Caco-2 (cell line): ENCODE measurements at regions not wholly inside any gene's neighbourhood (a gene's known extent, or its start where the extent isn't known, plus 50 kb on each side); places are given as distances from the start of the nearest gene placed in this dataset.

Experiments used
- BruUV-seq: library from RNA; stranded (reverse); fragments of 400-500 nt; replicated peaks from 2 replicates; lab custom pipeline; 2021; lab: Mats Ljungman, UMichigan
- CTCF ChIA-PET: fragments of 300-600 bp; sonication (Branson Sonifier 250); formaldehyde crosslinking; loops from one replicate; lab custom pipeline; 2022; ENCODE audit warnings: antibody characterized with exemption; lab: Charles Lee
- POLR2A ChIA-PET: fragments of 300-600 bp; sonication (Branson Sonifier 250); formaldehyde crosslinking; loops from one replicate; lab custom pipeline; 2022; ENCODE audit warnings: antibody characterized with exemption; lab: Charles Lee
- DNase-seq, 2 experiments: peaks; one replicate each; pipeline versions ENCODE4 v3.0.0 to v3.0.0-alpha.2; 2020 to 2022
- H3K27me3 ChIP-seq: replicated peaks from 2 replicates; pipeline ENCODE4 v1.6.0; 2011; ENCODE audit warnings: low read length; ENCODE audit not compliant: control insufficient read depth, insufficient read depth
- H3K36me3 ChIP-seq: 2 replicates; pipeline ENCODE4 v1.5.1; 2011; ENCODE audit warnings: low read length; ENCODE audit not compliant: control insufficient read depth, insufficient read depth
- H3K4me1 ChIP-seq: fragments of 250-450 bp; sonication (Bioruptor Pico); 2 replicates; pipeline ENCODE4 v1.5.1; 2020; ENCODE audit warnings: mild to moderate bottlenecking
- H3K4me3 ChIP-seq: 2 replicates; pipeline ENCODE4 v1.5.1; 2011; ENCODE audit warnings: low read depth, mild to moderate bottlenecking, control low read depth, low read length
- H3K9me3 ChIP-seq: fragments of 250-450 bp; sonication (Bioruptor Pico); 2 replicates; pipeline ENCODE4 v1.5.1; 2020; ENCODE audit warnings: mild to moderate bottlenecking, moderate library complexity
- H3K27ac Mint-ChIP-seq: one replicate; pipeline ENCODE4 v1.8.0; 2022; ENCODE audit warnings: mixed read lengths; ENCODE audit not compliant: unreplicated experiment
- H3K27me3 Mint-ChIP-seq: one replicate; pipeline ENCODE4 v1.8.0; 2022; ENCODE audit warnings: mixed read lengths; ENCODE audit not compliant: insufficient read depth, unreplicated experiment
- H3K36me3 Mint-ChIP-seq: one replicate; pipeline ENCODE4 v1.8.0; 2022; ENCODE audit warnings: mild to moderate bottlenecking, mixed read lengths; ENCODE audit not compliant: insufficient read depth, unreplicated experiment
- H3K4me1 Mint-ChIP-seq: one replicate; pipeline ENCODE4 v1.8.0; 2022; ENCODE audit warnings: low read depth, mixed read lengths; ENCODE audit not compliant: unreplicated experiment
- H3K4me3 Mint-ChIP-seq: one replicate; pipeline ENCODE4 v1.8.0; 2022; ENCODE audit warnings: mild to moderate bottlenecking, moderate library complexity, mixed read lengths; ENCODE audit not compliant: unreplicated experiment
- H3K9me3 Mint-ChIP-seq: one replicate; pipeline ENCODE4 v1.8.0; 2022; ENCODE audit warnings: mixed read lengths; ENCODE audit not compliant: unreplicated experiment
- CTCF ChIP-seq, 2 experiments: fragments of 200-600 bp in 1 of 2; IDR thresholded peaks; 1 replicate in 1 of 2; 2 replicates in 1 of 2; pipeline versions ENCODE4 v1.5.1 to v1.8.0; 2011 to 2022; ENCODE audit warnings: antibody characterized with exemption in 1 of 2, control low read depth in 1 of 2, inconsistent platforms in 1 of 2, low read depth in 1 of 2, low read length in 1 of 2, mild to moderate bottlenecking in 1 of 2, moderate library complexity in 1 of 2; ENCODE audit not compliant: insufficient read depth in 1 of 2, severe bottlenecking in 1 of 2, unreplicated experiment in 1 of 2
- intact Hi-C: fragments of 100-400 bp; cut with micrococcal nuclease; formaldehyde crosslinking; loops from one replicate; pipeline ENCODE4 v1.10.0; 2022; ENCODE audit not compliant: unreplicated experiment

- H3K27ac Mint-ChIP-seq, result no peak overlapping the region
- no peak overlapping the region for H3K4me3 ChIP-seq
- CTCF ChIA-PET, result no interaction called here
- no peak for TF ChIP-seq CTCF (IDR thresholded peaks at IDR 0.05; ENCODE audit: insufficient read depth in 1 of 2, low read depth in 1 of 2, low read length in 1 of 2, severe bottlenecking in 1 of 2, unreplicated experiment in 1 of 2)
- no peaks in the 10 kb centered on the region for H3K36me3 ChIP-seq
- H3K36me3 Mint-ChIP-seq, result no peaks in the 10 kb centered on the region
- H3K9me3 Mint-ChIP-seq, result no peaks in the 10 kb centered on the region
- H3K9me3 ChIP-seq, result no peaks in the 10 kb centered on the region
- H3K4me1 ChIP-seq, result no peaks in the 10 kb centered on the region
- no peak overlapping the region for H3K4me3 Mint-ChIP-seq
- no peaks in the 10 kb centered on the region for H3K27me3 Mint-ChIP-seq
- POLR2A ChIA-PET, result no interaction called here
- DNase-seq, result no peak
- no peaks in the 10 kb centered on the region for H3K4me1 Mint-ChIP-seq
- intact Hi-C loops, result no loop called here
- H3K27me3 ChIP-seq, result no peaks in the 10 kb centered on the region
- no TSS peak for BruUV-seq
These were observed 146.8 kb downstream of the BTBD3 start for GRCh38 chr20:12064540-12064939.

GRCh38 chr20:12067686-12068085, 150.0 kb downstream of the BTBD3 start:
- no peaks in the 10 kb centered on the region for H3K36me3 ChIP-seq
- BruUV-seq, result no TSS peak
- ChIA-PET POLR2A (no interaction called here), CTCF (no interaction called here)
- no peaks in the 10 kb centered on the region for H3K9me3 ChIP-seq
- intact Hi-C loops, result no loop called here
- no peaks in the 10 kb centered on the region for H3K4me1 ChIP-seq
- H3K9me3 Mint-ChIP-seq, result no peaks in the 10 kb centered on the region
- no peaks in the 10 kb centered on the region for H3K27me3 Mint-ChIP-seq
- H3K4me3 Mint-ChIP-seq, result no peak overlapping the region
- no peak overlapping the region for H3K4me3 ChIP-seq
- H3K4me1 Mint-ChIP-seq, result no peaks in the 10 kb centered on the region
- no peak for TF ChIP-seq CTCF (IDR thresholded peaks at IDR 0.05; ENCODE audit: insufficient read depth in 1 of 2, low read depth in 1 of 2, low read length in 1 of 2, severe bottlenecking in 1 of 2, unreplicated experiment in 1 of 2)
- no peaks in the 10 kb centered on the region for H3K27me3 ChIP-seq
- H3K27ac Mint-ChIP-seq, result no peak overlapping the region
- no peak for DNase-seq
- H3K36me3 Mint-ChIP-seq, result no peaks in the 10 kb centered on the region

- peak in 1 of 2 experiments; percentile 8 for DNase-seq
- TF ChIP-seq CTCF (IDR thresholded peaks at IDR 0.05; ENCODE audit: insufficient read depth in 1 of 2, low read depth in 1 of 2, low read length in 1 of 2, severe bottlenecking in 1 of 2, unreplicated experiment in 1 of 2), result no peak
- intact Hi-C loops, result no loop called here
- no TSS peak for BruUV-seq
- no peaks in the 10 kb centered on the region for H3K36me3 ChIP-seq
- ChIA-PET CTCF (no interaction called here), POLR2A (no interaction called here)
- Mint-ChIP-seq H3K4me3 (no peak overlapping the region), H3K4me1 (no peaks in the 10 kb centered on the region), H3K36me3 (no peaks in the 10 kb centered on the region), H3K9me3 (no peaks in the 10 kb centered on the region), H3K27me3 (no peaks in the 10 kb centered on the region), H3K27ac (no peak overlapping the region)
- H3K27me3 ChIP-seq, result no peaks in the 10 kb centered on the region
- no peak overlapping the region for H3K4me3 ChIP-seq
- no peaks in the 10 kb centered on the region for H3K9me3 ChIP-seq
- H3K4me1 ChIP-seq, result no peaks in the 10 kb centered on the region
These were observed 150.4 kb downstream of the BTBD3 start for GRCh38 chr20:12068121-12068520.
